GM19455 (cell line): ENCODE measurements at regions not wholly inside any gene's neighbourhood (a gene's known extent, or its start where the extent isn't known, plus 50 kb on each side); places are given as distances from the start of the nearest gene placed in this dataset.

Source experiments
- ATAC-seq: cut with Tn5 transposase; IDR thresholded peaks from one replicate; pipeline ENCODE4 v1.9.1; 2021; ENCODE audit not compliant: unreplicated experiment

DNA sequence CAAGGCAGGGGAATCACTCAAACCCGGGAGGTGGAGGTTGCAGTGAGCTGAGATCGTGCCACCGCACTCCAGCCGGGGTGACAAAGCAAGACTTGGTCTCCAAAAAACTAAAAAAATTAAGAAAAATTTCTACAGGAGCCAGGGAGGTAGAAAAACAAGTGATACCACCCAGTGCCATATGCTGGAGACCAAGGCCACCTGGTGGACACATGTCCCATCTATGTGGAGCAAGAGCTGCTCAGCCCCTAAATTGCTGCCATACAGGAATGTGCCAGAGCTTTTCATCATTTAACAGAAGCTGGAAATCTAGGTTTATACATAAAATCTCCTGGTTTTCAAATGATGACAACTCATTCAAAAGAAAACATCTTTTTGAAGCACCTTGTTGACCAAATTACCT, 61.4 kb upstream of the ELK3 start:
- no peak for ATAC-seq

DNA sequence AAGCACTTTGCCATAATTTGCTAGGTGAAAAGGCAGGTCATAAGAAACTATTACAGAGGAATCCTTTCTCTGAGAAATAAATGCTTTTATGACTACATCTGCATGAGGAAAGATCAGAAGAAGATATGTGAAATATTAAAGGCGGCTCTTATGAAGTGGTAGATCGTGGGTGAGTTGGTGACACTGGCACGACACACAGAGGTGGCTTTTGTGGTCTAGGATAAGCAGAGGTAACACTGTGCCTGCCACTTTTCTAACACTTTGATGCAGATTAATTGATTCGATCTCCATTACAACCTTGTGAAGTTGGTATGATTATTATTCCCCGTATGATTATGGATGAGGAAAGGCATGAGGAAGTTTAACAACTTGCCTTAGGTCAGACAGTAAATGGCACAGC, 60.0 kb upstream of the ELK3 start:
- no peak for ATAC-seq

DNA sequence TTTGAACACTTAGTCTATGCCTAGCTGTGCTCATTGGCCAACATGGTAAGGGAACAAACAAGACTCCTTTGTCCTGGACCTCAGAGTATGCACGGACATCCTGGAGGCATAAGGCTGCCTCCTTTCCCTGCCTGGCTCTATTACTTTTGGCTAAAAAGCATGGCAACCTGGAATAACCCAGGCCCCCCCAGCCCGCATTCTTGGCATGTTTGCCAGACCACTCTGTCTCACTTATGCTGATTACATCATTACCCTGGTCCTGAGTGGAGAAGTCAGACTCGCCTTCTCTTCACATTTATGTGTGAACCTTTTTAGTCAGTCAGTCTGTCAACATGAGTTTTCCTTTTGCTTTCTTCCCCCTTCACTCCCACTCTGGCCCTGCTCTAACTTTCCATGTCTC, 58.0 kb upstream of the ELK3 start:
- no peak for ATAC-seq

DNA sequence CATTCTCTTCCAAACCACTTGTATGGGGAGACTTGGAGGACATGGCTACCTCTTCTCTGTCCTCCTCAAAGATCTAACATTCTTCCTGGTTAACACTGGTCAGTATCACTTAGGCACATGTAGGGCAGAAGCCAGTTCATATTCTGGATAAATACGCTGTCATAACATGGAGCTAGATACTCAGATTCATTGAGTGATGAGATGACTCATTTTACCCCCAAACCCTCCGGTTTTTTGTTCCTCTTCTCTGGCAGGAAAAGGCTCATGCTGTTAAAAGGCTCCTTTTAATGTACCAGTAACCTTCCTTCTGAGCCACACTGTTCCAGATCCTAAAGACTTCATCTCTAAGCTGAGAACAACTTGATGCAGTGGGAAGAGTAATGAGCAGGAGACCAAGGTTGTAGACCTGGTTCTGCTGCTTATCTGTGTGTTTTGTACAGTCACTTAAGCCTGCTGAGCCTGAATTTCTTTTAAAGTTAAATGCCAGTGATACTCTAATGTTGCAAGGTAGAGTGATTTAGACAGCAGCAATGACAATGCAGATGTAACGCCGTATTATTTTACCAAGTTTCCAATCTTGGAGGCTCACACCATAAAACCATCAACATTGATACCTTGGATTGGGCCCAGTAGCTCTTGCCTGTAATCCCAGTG, 57.3 kb upstream of the ELK3 start:
- no peak for ATAC-seq

DNA sequence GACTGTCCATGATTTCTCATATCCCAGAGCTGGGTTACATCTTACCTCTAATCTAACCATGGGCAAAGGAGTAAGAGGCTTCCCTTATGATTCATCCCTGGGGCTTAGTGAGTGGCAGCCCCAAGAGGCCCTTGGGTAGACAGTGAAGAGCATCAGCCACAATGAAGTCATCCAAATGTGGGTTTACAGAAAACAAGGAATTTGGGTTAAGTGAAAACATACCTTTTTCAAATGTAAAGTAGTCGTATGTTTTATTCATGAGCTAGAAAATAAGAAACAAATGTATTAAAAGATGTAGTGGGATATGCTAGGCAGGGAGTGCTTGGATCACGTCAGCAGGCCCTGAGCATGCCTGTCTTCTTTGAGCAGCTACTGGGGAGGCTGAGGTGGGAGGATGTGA, 54.0 kb upstream of the ELK3 start:
- no peak for ATAC-seq

DNA sequence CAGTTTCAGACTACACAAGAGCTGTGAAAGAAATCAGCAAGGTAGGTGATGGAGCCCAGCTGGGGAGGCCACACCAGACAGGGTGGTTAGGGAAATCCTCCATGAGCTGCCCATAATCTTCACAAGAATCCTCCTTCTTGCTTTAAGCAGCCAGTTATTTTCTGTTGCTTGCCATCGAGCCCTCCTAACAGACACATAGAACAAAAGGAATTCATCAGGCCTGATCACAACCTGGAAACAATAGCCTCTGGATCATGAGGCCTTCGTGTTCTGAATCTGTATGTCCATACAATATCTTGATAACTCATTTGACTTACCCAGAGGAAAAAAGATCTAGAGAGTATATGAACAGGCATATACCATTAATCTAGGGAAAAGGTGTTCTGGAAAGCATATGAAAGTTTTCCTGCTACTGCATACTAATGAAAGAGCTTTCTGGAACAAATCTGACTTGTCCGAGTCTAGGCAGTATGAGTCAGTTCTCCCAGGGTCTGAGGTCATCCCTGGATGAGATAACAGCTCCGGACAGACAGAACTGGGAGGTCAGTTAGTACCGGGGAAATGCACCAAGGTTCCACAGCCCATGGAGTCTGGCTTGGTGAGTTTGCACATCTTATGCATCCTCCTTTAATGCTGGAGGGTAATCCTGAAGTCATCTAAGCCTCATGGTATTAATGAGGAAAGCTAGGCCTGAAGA, 52.8 kb upstream of the ELK3 start:
- no peak for ATAC-seq

DNA sequence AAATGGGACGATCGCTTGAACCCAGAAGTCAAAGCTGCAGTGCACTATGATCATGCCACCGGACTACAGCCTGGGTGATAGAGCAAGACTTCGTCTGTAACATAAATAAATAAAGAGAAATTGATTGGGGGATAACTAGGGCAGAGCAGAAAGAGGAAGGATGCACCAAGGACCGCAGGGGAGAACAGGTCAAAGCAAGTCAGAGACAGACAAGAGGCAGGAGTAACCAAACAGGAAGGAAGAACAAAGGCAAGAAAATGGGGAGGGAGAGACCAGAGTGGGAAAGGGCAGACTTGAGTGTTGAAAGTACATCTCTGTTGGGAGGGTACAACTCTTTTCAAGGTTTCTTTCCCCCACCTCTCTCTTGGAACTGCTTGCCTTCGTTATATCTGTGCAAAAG, 50.8 kb upstream of the ELK3 start:
- no peak for ATAC-seq

DNA sequence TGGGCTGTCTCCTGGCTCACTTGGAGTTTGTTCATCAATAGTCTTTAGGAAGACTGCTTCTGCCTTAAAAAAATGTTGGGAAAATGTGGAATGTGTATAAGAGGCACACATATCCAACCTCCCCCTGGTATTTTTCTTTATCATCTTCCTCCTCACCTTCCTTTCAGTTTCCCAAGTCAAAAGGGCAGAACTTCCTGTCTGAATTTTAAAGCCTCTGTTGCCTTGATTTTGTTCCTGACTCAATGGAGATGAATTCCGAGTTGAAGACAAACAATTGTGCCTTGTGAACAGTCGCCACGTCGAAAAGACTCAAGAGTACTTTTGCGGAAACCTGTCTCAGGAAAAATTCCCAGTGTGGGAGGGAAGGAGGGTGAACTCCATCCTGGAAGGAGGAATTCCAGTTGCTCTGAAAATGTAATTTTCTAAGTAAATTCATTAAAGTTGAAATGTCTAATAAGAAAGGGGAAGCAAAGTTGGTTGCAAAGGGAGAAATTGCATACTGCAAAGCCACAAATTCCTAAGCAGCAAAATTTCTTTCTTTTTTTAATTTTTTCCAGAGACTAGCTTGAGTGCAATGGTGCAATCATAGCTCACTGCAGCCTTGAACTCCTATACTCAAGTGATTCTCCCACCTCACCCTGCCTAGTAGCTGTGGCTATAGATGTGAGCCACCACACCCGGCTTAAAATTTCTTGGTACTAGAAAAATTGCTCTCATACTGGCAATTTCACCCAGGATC, 50.2 kb upstream of the ELK3 start:
- ATAC-seq = no peak
